HG03460 (cell line): ENCODE measurements at regions not wholly inside any gene's neighbourhood (a gene's known extent, or its start where the extent isn't known, plus 50 kb on each side); places are given as distances from the start of the nearest gene placed in this dataset.
"Not testable (repeated sequence)": the region's sequence is repeated elsewhere in the genome, so short reads cannot be mapped to it uniquely, and the experiment has no call there.

Experiments
- ATAC-seq: cut with Tn5 transposase; IDR thresholded peaks from one replicate; pipeline ENCODE4 v1.9.1; 2021; ENCODE audit not compliant: unreplicated experiment

DNA sequence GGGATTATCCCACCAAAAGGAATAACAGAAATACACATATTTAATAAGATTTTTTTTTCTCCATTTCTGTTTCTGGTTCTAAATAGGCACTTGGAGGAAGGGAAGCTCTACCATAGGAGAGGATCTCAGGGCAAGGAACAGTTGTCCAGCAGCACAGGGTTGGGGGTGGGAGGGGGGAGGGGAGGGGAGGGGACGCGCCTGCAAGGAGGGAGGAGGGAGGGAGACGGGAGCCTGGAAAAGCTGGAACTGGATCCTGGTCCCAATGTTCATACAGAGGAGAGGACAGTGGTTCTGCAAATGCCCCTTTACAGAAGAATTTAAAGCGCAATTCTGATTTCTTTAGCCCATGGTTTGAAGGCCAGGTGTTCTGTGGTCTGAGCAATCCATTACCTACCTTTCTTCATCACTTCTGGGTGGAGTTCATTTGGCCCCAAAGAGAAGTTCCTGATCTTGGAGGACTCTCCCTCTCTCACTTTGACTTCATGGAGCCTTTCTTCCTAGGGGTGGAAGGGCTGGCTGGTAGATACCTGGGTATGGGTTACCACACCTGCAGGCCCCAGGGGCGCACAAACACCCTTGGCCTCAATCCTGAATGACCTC lies 348.9 kb upstream of the NCAM1 start:
- ATAC-seq: no peak

DNA sequence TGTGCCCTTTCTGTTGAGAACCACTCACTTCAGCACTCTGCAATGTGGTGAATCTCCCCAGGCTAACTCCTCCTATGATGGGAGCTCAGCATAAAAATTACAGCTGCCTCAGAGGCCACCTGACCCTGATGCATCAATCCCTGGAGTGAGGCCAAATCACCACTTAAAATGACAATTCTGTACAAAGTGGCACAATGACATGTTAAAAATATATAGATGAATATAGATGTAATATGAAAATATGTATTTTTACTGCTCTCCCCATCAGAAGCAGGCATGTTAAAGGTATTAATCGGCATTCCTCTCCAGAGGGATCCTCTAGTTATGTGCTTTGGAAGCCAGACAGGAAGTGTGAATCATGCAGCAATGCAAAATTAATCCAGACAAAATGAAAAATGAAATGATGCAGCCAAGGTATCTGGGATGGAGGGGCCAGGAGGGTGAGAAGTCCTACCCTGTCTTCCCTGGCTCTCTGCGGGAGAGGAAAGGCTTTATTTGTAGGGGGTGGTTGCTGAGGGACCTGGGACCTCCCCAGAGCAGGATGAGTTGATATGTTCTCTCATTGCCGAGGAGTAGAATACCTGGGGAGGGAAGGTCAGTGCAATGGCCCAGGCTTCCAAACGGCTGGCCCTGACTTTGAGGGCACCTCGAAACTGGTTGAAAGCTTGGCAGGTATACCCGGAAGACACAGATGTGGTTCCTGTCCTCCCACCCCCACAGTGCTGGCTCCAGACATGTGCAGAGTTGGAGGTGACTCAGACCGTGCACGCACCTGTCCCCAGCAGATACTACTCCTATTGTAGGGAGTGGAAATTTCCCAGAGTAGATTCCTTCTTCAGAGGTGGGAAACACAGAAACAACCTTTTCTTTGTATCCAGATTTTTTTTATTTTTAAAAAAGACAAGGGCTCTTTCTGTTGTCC lies 347.9 kb upstream of the NCAM1 start:
- ATAC-seq: no peak

DNA sequence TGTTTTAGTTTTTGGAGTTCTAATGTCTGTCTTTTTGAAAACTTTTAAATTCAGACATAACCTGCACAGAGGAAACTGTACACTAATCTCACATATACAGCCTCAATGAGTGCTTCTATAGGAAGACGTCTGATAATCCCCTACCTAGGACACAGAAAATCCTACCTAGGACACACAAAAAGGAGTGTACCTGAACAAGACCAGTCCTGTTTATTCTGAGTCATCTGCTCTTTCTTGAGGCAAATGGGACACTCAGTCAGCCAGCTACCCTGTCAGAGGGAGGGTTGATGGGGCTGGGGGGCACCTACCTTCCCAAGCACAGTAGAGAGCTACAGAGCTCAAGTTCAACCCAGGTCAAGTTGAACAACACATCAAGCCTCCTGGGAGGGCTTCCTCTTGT lies 346.6 kb upstream of the NCAM1 start:
- no peak for ATAC-seq

DNA sequence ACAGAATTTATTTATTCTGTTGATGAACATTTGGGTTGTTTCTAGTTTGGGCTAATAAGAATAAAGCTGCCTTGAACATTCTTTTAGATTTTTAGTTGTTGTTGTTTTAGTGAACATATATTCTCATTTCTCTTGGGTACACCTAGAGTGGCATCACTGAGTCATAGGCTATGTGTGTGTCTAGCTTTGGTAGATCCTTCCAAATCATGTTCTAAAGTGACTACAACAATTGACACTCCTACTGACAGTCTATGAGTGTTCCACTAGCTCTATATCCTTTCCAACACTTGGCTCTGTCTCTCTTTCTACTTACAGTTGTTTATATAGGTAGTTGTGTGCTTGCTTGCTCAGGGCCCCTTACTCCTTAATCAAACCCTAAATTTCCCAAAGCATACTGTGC lies 346.0 kb upstream of the NCAM1 start:
- no peak for ATAC-seq

DNA sequence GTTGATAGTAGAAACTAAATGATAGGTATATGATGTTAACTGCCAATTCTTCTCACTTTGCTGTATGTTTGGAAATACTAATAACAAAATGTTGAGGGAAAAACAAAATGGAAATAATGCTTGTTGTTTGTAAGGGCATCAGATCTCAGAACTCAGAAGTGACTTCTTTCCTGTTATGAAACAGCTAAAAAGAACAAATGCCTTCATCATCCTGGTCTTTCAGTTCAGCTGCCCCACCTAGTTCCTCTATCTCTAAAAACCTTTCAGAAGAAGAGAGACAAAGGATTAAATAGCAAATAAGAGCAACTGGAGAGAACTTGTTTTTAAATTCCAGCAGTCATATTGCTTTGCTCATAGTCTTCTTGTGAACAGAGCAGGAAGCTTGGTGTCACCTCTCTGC lies 345.3 kb upstream of the NCAM1 start:
- no peak for ATAC-seq

DNA sequence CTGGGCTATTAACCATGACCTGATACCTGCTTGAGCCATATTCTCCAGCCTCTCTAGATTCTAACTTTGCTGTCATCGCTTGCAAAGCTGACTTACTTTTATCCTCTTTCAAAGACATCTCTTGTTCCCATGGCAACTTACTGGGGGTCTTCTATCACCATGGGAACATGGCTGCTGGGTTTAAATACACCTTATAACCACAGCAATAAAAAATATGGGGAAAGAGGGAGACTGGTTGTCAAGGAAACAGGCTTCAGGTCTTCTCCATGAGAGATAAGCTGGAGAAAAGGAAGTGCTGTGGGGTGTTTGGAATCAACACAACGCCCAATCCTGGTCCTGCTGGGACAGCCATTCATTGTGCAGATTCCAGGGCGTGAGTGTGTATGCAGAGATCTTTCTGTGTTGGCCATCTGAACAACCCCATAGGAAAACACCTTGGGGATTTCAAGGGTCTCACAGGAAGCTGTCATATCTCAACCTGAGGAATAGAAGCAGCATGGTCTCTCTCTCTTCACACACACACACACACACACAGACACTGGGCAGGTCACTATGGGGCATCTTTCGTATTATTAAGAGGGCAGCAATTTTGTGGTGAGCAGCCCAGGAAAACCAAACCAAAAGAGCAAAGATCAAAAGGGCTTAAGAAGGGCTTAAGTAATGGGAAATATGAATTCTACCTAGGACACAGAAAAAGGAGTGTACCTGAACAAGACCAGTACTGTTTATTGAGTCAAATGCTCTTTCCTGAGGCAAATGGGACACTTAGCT lies 344.7 kb upstream of the NCAM1 start:
- no peak for ATAC-seq

DNA sequence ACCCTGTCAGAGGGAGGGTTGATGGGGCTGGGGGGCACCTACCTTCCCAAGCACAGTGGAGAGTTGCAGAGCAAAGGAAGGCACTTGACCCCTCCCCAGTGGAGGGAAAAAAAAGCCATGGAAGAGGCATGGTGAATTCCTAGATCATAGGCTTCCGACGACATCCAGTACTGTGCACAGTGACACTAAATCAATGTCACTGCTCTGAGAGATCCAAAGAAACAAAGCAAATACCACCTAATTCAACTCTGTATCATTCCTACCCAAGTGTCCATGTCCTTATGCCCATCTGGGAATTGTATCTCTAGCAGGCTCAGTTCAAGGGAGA lies 344.2 kb upstream of the NCAM1 start:
- ATAC-seq: no peak

DNA sequence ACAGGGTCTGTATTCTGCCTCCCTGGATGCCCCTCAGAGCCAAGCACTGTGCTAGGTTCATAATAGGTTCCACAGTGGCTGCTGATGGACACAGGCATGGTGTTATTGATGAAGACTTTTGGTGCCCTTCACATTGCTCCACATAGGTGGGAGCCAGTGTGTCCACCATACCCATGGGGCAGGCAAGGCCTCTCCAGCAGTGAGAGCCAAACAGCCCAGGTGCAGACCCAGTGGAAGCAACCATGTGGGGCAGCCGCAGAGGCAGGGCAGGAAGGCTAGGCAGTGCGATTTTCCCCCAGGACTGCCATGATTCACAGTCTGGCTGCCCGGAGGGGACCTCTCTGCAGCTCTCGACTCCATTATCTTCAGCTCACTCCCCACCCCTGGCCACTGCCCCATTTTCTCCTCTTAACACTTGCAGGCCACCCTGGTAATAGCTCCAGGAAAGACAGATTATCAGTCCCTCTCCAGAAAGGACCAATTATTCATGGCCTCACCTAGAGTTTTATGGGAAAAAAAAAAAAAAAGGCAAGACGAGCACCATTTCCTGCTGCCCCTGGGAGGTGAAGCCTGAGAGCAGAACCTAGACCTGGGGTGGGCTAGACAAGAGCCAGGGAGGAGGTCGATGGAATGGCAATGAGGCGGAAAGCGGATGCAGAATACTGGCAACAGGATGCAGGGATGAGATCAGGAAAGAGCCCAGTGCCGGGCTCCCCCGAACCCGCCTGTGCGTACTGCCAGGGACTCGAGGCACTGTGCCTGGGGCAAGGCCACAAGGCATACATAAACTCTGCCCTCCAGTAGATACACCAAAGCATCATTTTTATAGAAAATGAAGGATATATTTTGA lies 343.0 kb upstream of the NCAM1 start:
- no peak for ATAC-seq

DNA sequence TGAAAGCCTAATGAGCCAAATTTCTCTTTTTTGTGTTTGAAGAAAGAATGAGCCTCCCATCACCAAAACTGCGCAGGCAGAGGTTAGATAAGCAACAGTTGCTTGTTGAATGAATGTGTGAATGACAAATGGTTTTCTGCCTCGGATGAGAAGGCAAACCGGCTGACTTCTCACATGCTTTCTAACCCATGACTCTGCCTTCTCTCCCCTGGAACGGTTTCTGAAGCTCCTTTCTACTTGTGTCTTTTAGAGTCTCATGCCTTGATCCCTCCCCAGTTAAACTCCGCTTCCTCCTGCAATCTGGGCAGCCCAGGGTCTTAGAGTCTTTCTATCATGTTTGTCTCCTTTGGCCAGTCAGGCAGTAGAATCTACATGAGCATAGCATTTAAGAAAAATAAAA lies 342.1 kb upstream of the NCAM1 start:
- ATAC-seq: no peak

DNA sequence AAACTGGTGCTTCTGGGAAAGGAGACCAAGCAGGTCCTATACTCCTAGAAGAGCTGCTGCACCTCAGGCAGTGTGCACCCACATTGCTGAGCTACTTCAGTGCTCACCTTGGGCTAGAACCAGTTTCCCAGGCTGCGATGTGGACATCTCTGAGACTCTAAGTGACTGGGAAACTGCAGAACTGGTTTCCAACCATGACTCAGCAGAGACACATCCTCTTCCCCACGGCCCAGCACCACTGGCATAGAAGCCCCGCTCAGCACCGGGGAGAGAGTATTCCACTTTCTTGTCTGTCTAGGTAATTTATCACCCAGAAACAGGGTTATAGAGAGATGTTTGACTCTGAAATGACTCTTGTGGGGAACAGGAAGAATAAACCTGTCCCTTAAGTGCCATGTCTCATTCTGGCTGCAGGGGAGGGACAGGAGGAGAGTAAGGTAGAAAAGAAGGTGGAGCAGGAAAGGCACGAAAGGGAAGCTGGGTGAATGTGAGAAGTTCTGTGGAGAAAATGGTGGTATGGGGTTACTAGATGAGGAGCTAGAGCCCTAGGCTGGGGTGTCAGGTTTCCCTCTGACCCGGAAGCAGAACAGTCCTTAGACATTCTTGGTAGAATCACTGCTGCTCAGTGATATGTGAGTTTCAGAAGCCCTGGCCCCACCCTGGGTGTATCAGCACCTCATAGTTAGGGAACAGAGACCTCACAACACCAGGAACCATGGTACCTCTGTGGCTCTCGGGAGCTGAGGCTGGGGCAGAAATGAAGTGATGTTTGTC lies 340.4 kb upstream of the NCAM1 start:
- ATAC-seq: no peak

DNA sequence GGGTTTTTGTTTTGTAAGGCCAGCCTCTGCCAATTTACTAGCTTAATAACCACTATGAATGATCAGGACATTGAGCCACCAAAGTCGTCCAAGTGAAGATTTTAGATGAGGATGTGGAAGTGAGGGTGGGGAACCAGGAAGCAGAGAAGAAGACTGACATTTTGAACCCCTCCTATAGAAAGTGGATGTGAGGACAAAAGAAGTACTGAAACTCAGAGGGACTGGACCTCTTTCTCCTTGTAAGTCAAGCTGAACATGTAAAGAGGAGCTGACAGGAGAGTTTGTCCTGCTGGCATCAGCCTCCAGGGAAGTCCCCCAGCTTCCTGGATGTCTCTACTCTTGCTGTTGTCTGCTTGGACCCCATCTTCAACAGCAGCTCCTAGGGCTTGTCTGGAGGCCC lies 338.2 kb upstream of the NCAM1 start:
- no peak for ATAC-seq

DNA sequence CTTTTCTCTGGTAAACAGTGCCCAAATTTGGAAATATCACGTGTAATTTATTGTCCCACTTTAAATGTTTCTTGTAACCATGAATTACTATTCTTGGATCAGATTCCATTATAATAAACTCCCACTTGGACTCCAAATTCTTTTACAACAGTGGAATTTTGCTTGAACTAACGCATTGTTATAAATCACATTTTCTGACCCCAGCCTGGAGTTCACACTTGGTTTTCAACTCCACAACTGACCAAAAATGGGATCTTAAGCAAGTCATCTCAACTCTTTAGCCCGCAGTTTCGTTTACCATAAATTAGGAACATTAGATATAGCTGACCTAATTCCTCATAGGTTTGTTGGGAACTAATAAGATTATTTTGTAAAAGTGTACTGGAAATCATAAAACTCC lies 336.8 kb upstream of the NCAM1 start:
- ATAC-seq: no peak

DNA sequence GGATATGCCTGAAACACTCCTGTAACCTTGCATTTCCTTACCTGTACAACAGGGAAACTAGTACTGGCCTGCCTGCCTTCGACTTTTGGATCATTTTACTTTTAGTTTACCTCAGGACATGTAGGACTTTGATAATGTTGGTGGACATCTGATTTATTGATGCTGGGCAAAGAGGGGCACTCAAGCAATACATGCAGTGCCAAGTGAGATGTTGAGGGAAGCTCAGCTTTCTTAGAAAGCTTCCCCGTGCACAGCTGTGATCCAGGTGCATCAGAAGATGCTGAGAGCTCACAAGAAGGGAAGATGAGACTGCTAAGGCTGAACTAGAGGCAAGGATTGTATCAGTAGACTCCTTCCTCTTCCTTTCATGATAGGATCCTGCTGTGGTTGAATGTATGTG lies 336.2 kb upstream of the NCAM1 start:
- ATAC-seq: not testable (repeated sequence)

DNA sequence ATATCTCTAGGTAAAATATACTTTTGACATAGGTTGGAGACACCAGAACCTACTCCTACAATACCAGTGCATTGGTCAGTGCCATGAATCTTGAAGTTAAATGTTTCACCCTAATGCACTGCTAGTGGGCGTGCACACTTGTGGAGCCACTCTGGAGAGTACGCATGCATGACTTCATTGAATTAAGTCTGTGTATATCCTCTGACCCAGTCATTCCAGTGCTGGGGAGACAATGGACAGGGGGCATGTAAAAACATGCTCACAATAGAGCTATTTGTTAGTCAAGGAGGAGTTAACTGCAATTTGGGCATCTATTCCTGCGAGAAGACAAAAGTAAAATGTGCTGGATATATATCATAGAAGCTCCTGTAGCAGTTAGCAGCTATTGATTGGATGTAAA lies 335.4 kb upstream of the NCAM1 start:
- ATAC-seq: no peak

DNA sequence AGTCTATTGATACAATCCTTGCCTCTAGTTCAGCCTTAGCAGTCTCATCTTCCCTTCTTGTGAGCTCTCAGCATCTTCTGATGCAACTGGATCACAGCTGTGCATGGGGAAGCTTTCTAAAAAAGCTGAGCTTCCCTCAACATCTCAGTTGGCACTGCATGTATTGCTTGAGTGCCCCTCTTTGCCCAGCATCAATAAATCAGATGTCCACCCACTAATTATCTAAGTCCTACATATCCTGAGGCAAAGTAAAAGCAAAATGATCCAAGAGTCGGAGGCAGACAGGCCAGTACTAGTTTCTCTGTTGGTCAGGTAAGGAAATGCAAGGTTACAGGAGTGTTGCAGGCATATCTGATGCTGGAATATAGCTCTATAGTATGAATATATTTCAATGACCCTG lies 334.5 kb upstream of the NCAM1 start:
- no peak for ATAC-seq

DNA sequence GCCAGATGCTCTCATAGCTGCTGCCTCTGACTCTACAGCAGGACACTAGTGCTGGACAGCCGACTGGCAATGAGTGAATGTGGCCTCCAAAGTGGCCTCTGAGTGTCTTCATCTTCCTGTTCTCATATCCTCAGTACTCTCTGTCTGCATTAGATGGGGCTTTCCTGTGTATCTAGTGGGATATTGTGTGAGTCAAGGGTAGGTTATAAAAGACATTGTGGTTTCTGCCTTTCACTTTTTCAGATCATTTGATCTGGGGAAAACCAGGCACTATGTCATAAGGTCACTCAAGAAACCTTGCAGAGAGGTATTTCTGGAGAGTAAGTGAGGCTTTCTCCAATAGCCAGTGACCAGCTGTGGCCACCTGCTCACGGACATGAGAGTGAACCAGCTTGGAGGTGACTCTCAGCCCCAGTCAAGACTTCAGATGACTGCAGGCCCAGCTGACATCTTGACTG lies 333.6 kb upstream of the NCAM1 start:
- peak; percentile 74 for ATAC-seq

DNA sequence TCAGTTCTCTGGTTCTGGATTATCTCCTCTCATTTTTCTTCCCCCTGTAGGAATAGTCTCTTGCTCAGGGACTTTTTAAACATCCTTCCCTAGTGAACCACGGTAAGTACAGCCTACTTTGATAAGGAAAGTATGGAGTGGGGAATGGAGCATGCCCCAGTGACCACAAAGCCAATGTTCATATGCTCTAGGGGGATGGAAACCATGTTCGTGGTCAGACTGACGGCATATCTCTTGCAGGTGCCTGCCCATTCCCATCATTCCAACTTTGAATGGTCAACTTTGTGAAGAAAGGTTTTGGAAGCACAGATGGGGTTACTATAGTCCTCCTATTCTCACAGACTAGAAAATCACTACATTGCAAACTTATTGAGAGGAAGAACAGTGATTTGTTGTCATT lies 332.5 kb upstream of the NCAM1 start:
- no peak for ATAC-seq

DNA sequence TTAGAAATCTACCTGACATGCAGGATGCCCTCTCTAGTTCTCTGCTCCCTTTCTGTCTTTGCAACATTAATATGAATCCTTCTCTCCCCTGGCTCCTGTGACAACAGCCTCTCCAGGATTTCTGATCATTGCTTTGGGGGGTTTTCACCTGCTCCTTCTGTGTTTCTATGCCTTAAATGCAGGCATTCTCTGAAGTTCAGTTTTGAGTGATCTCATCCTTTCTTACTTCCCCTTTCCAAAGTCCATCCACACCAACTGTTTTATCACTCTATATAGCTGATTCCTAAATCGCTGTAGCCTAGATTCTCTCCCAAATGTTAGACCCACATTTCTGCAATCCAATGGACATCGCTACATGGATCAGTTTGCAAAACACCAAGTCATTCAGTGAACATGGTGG lies 330.7 kb upstream of the NCAM1 start:
- no peak for ATAC-seq

DNA sequence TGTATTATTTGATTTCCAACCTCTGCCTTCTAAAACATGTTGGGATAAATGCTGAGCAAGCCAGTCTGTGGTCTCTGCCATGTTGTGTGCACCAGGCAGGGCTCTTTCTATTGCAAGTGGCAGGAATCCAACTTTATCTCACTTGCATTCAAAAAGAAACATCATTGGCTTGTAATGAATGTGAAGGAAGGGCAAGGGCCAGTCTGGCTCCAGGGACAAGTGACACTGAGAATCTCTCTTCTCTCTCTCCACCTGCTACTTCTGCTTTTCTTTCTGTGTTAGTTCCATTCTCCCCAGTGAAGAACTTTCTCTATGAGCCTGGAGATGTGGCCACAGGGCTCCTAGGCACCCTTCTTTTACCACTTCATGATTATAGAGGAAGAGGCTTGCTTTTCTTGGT lies 329.9 kb upstream of the NCAM1 start:
- ATAC-seq: no peak

DNA sequence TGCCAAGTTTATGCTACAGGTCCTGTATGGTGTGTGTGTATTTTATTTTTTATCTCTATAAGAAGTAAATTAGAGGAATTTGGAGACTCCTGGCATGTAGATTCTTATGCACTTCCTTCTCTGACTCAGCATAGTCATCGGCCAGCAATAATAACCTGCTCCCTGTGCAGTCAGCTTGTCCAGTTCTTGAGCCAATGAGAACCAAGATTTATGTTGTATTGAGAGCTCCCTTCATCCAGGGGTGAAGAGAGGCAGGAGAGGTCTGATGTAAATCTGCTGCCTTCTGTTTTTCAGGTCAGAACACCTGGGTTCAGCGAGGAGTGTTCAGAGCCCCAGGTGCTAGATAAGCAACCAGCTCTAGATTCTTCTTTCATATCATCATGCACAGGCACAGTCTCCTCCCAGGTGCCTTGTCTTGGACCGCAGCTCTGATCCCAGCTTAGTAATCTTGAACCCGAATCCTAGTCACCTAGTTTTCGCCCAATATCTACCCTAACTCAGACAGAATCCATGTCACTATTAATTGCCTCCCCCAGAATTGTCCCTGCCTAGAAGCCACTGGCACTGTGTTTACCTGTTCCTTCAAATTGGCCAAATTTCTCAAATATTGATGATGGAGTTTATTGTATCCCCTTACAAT lies 328.2 kb upstream of the NCAM1 start:
- no peak for ATAC-seq
